ENCODE measurements at regions not wholly inside any gene's neighbourhood (a gene's known extent, or its start where the extent isn't known, plus 50 kb on each side); places are given as distances from the start of the nearest gene placed in this dataset.

GRCh38 chr9:28764532-28764931 is 1191.3 kb upstream of the C9orf72 start:
- BruUV-seq (replicated peaks), result no TSS peak
- H3K27me3 ChIP-seq (ENCODE audit: insufficient read depth, low read depth), result no peaks in the 10 kb centered on the region
- DNase-seq, result no peak
- no peaks in the 10 kb centered on the region for H3K4me1 ChIP-seq (replicated peaks; ENCODE audit: insufficient read depth)
- TF ChIP-seq CTCF (conservative IDR thresholded peaks at IDR 0.05), result no peak
- TF ChIP-seq EZH2 (IDR thresholded peaks at IDR 0.05; ENCODE audit: low read depth), result no peak
- H3K4me2 ChIP-seq, result no peak overlapping the region
- H3K4me3 ChIP-seq, result no peak overlapping the region
- no peaks in the 10 kb centered on the region for H3K36me3 ChIP-seq (ENCODE audit: low read depth)
- intact Hi-C loops (cut with micrococcal nuclease; ENCODE audit: unreplicated experiment), result no loop called here
- no peak overlapping the region for H2AFZ ChIP-seq
- no peak overlapping the region for H3K27ac ChIP-seq
- H3K9me2 ChIP-seq (ENCODE audit: insufficient read depth), result no peaks in the 10 kb centered on the region
- no peaks in the 10 kb centered on the region for H4K20me1 ChIP-seq (ENCODE audit: insufficient read depth)
- H3K79me2 ChIP-seq (ENCODE audit: low read depth), result no peaks in the 10 kb centered on the region
- H3F3A ChIP-seq (ENCODE audit: insufficient read depth, low read depth), result no peaks in the 10 kb centered on the region
- ChIA-PET POLR2A (ENCODE audit: unreplicated experiment) (no interaction called here), CTCF (no interaction called here)
- H3K9me3 ChIP-seq (ENCODE audit: insufficient read depth, low read depth), result no peaks in the 10 kb centered on the region

GRCh38 chr9:28770226-28770625 is 1196.9 kb upstream of the C9orf72 start:
- ChIA-PET POLR2A (ENCODE audit: unreplicated experiment) (no interaction called here), CTCF (no interaction called here)
- H3K4me2 ChIP-seq, result no peak overlapping the region
- intact Hi-C loops (cut with micrococcal nuclease; ENCODE audit: unreplicated experiment), result loop anchor here (5.0 kb wide), 1 partner anchor 442 kb away; the partner anchor contains the start of gene LINGO2
- no peaks in the 10 kb centered on the region for H3F3A ChIP-seq (ENCODE audit: insufficient read depth, low read depth)
- H2AFZ ChIP-seq, result no peak overlapping the region
- no peaks in the 10 kb centered on the region for H3K4me1 ChIP-seq (replicated peaks; ENCODE audit: insufficient read depth)
- no peaks in the 10 kb centered on the region for H3K27me3 ChIP-seq (ENCODE audit: insufficient read depth, low read depth)
- DNase-seq, result no peak
- BruUV-seq (replicated peaks), result no TSS peak
- no peaks in the 10 kb centered on the region for H3K9me3 ChIP-seq (ENCODE audit: insufficient read depth, low read depth)
- H3K9me2 ChIP-seq (ENCODE audit: insufficient read depth), result no peaks in the 10 kb centered on the region
- H3K79me2 ChIP-seq (ENCODE audit: low read depth), result no peaks in the 10 kb centered on the region
- H4K20me1 ChIP-seq (ENCODE audit: insufficient read depth), result no peaks in the 10 kb centered on the region
- no peak for TF ChIP-seq CTCF (conservative IDR thresholded peaks at IDR 0.05)
- TF ChIP-seq EZH2 (IDR thresholded peaks at IDR 0.05; ENCODE audit: low read depth), result no peak
- no peak overlapping the region for H3K27ac ChIP-seq
- no peaks in the 10 kb centered on the region for H3K36me3 ChIP-seq (ENCODE audit: low read depth)
- no peak overlapping the region for H3K4me3 ChIP-seq

GRCh38 chr9:28770827-28771226 is 1197.5 kb upstream of the C9orf72 start:
- intact Hi-C loops (cut with micrococcal nuclease; ENCODE audit: unreplicated experiment), result loop anchor here (5.0 kb wide), 1 partner anchor 441 kb away; the partner anchor contains the start of gene LINGO2
- ChIA-PET POLR2A (ENCODE audit: unreplicated experiment) (no interaction called here), CTCF (no interaction called here)
- H3K4me1 ChIP-seq (replicated peaks; ENCODE audit: insufficient read depth), result no peaks in the 10 kb centered on the region
- no peak overlapping the region for H3K4me2 ChIP-seq
- no peaks in the 10 kb centered on the region for H3K9me2 ChIP-seq (ENCODE audit: insufficient read depth)
- no peak overlapping the region for H3K27ac ChIP-seq
- no peaks in the 10 kb centered on the region for H3K9me3 ChIP-seq (ENCODE audit: insufficient read depth, low read depth)
- BruUV-seq (replicated peaks), result no TSS peak
- H3K27me3 ChIP-seq (ENCODE audit: insufficient read depth, low read depth), result no peaks in the 10 kb centered on the region
- no peak for TF ChIP-seq EZH2 (IDR thresholded peaks at IDR 0.05; ENCODE audit: low read depth)
- TF ChIP-seq CTCF (conservative IDR thresholded peaks at IDR 0.05), result no peak
- H4K20me1 ChIP-seq (ENCODE audit: insufficient read depth), result no peaks in the 10 kb centered on the region
- no peaks in the 10 kb centered on the region for H3F3A ChIP-seq (ENCODE audit: insufficient read depth, low read depth)
- H3K79me2 ChIP-seq (ENCODE audit: low read depth), result no peaks in the 10 kb centered on the region
- H2AFZ ChIP-seq, result no peak overlapping the region
- no peak overlapping the region for H3K4me3 ChIP-seq
- H3K36me3 ChIP-seq (ENCODE audit: low read depth), result no peaks in the 10 kb centered on the region
- DNase-seq, result no peak

All from PC-9 (cell line).